ENCODE measurements at regions not wholly inside any gene's neighbourhood (a gene's known extent, or its start where the extent isn't known, plus 50 kb on each side); places are given as distances from the start of the nearest gene placed in this dataset.
A peak's percentile ranks its signal among the peaks of the same experiment; 100 is the strongest.

DNA sequence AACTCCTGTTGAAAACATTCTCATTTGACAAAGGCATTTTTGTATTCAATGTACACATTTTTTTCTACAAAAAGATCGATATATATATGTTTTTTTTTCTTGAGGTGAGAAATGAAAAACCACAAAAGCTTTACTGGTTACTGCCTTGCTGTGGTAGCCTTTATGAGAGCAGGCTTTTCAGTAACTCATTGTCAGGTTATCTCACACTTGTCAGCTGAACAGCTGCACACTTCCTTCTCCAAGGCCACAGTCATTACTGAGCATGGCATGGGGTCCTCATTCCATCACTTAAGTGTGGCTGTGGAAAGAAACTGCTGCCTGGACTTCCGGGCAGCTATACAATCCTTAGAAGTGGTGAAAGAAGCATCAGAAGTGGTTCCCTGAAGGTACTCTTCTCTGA is 169.3 kb upstream of the ZP4 start:
- TF ChIP-seq CTCF (IDR thresholded peaks at IDR 0.05; ENCODE audit: poor library complexity, severe bottlenecking) (peak; percentile 24), EZH2 (IDR thresholded peaks at IDR 0.05; ENCODE audit: borderline replicate concordance, insufficient read depth, low read length, poor library complexity, severe bottlenecking) (no peak)

All from neural cell (in vitro differentiated cells).